Testis (tissue), 2 donors: ENCODE measurements at regions not wholly inside any gene's neighbourhood (a gene's known extent, or its start where the extent isn't known, plus 50 kb on each side); places are given as distances from the start of the nearest gene placed in this dataset.

ENCODE experiments used
- DNase-seq: peaks from one replicate; pipeline ENCODE4 v3.0.0-alpha.2; 2019
- H3K27ac ChIP-seq, 2 donors: fragments of 200-600 bp; sonication (generic); one replicate each; pipeline ENCODE4 v1.5.1; 2019
- H3K27me3 ChIP-seq: fragments of 200-600 bp; sonication (generic); one replicate; pipeline ENCODE4 v1.5.1; 2019
- H3K36me3 ChIP-seq: fragments of 200-600 bp; sonication (generic); one replicate; pipeline ENCODE4 v1.5.1; 2017; ENCODE audit warnings: low read depth; ENCODE audit errors: missing control alignments
- H3K4me1 ChIP-seq: fragments of 200-600 bp; sonication (generic); one replicate; pipeline ENCODE4 v1.5.1; 2019
- H3K4me3 ChIP-seq, 2 donors: fragments of 200-600 bp; sonication (generic); one replicate each; pipeline ENCODE4 v1.5.1; 2017 to 2019
- H3K9me3 ChIP-seq: fragments of 200-600 bp; sonication (generic); one replicate; pipeline ENCODE4 v1.5.1; 2017
- POLR2A ChIP-seq: fragments of 450-650 bp; IDR thresholded peaks from one replicate; pipeline ENCODE4 v1.6.1; 2017; ENCODE audit warnings: antibody characterized with exemption, mild to moderate bottlenecking, moderate library complexity
- WGBS, 2 donors: methylation state at CpG; one replicate each; pipeline ENCODE4 v1.1.5; 2018; 5-methylcytosine and 5-hydroxymethylcytosine counted together
- intact Hi-C: fragments of 100-400 bp; cut with DNase I; formaldehyde crosslinking; loops from one replicate; pipeline ENCODE4 v1.15.1; 2023; ENCODE audit warnings: low total_unique reads
- TF ChIP-seq, protein P1 (sequence below), 3 experiments: fragments of 450-650 bp in 2 of 3; fragments of 200-600 bp in 1 of 3; sonication (generic) in 1 of 3; IDR thresholded peaks; one replicate each; pipeline ENCODE4 v1.5.1; 2016 to 2019; ENCODE audit warnings: antibody characterized with exemption in 3 of 3, mild to moderate bottlenecking in 2 of 3, moderate library complexity in 1 of 3

DNA sequence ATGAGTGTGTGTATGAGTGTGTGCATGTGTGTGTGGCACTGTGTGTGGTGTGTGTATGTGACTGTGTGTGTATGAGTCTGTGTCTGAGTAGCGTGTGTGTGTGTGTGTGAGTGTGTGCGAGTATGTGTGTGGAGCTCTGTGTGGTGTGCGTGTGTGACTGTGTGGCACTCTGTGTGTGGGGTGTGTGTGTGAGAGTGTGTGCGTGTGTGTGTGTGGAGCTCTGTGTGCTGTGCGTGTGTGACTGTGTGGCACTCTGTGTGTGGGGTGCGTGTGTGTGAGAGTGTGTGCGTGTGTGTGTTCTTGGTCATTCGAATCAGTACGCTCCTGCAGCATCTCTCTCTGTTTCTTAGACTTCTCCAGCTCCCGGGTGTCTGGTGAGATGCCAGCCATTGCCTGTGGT lies 76.9 kb upstream of the TMEM132C start:
- DNase-seq, result no peak
- H3K4me3 ChIP-seq, result no peak overlapping the region
- H3K27me3 ChIP-seq, result no peaks in the 10 kb centered on the region
- no peaks in the 10 kb centered on the region for H3K36me3 ChIP-seq
- no peaks in the 10 kb centered on the region for H3K4me1 ChIP-seq
- TF ChIP-seq, protein P1, sequence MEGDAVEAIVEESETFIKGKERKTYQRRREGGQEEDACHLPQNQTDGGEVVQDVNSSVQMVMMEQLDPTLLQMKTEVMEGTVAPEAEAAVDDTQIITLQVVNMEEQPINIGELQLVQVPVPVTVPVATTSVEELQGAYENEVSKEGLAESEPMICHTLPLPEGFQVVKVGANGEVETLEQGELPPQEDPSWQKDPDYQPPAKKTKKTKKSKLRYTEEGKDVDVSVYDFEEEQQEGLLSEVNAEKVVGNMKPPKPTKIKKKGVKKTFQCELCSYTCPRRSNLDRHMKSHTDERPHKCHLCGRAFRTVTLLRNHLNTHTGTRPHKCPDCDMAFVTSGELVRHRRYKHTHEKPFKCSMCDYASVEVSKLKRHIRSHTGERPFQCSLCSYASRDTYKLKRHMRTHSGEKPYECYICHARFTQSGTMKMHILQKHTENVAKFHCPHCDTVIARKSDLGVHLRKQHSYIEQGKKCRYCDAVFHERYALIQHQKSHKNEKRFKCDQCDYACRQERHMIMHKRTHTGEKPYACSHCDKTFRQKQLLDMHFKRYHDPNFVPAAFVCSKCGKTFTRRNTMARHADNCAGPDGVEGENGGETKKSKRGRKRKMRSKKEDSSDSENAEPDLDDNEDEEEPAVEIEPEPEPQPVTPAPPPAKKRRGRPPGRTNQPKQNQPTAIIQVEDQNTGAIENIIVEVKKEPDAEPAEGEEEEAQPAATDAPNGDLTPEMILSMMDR (IDR thresholded peaks at IDR 0.05), result no peak
- no peak for TF ChIP-seq POLR2A
- intact Hi-C loops, result no loop called here
- H3K9me3 ChIP-seq, result no peaks in the 10 kb centered on the region
- 51 to 62% methylated on average over 7 to 10 of the region's 10 CpGs for WGBS, 2 donors
- H3K27ac ChIP-seq, result no peak overlapping the region

DNA sequence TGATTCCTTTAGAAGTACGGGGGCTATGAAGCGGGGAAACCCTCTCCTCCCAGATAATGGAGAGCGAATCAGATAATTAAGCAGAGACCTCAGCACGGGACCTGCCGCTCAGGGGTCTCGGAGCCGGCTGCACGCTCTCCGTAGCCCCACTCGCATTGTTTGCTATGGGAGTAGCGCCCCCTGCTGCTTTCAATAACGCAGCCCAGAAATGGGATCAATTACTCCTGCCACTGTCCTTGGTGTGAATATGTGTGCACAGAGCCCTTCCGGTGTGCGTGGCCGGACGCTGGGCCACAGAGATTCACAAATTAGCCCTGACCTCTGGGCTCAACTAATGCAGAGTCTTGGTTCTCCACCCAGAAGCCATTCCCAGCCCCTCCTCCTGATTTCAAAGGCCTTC lies 76.4 kb upstream of the TMEM132C start:
- 0 to 10% methylated on average over 2 to 16 of the region's 16 CpGs for whole genome bisulfite sequencing, 2 donors
- peak; percentile 56 for DNase-seq
- H3K36me3 ChIP-seq, result no peaks in the 10 kb centered on the region
- no peak for TF ChIP-seq POLR2A
- TF ChIP-seq, protein P1 (IDR thresholded peaks at IDR 0.05), result peak; percentile 32 to 78 (median 55)
- intact Hi-C loops, result no loop called here
- H3K27me3 ChIP-seq, result no peaks in the 10 kb centered on the region
- H3K4me1 ChIP-seq, result no peaks in the 10 kb centered on the region
- no peak overlapping the region for H3K27ac ChIP-seq
- H3K9me3 ChIP-seq, result no peaks in the 10 kb centered on the region
- peak overlapping the region in 1 of 2 donors; percentile 5 for H3K4me3 ChIP-seq

DNA sequence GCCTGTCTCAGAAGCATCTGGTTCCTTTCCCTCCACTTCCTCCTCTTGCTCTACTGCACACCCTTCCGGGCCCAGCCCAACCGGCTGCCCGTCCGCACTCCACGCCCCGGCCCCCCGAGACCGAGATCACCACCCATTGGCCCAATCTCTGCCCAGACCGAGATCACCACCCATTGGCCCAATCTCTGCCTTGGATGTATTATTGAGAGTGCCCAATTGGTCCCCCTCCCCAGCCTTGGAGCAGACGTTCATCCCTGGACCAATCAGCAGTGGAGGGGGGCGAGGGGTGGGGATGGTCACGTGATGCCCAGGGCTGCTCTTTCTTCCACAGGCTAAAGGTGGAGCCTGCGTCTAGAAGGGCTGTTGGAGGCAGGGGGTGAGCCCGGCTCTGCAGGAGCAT lies 75.6 kb upstream of the TMEM132C start:
- intact Hi-C loops, result no loop called here
- Histone ChIP-seq H3K9me3 (no peaks in the 10 kb centered on the region), H3K27ac (no peak overlapping the region), H3K36me3 (no peaks in the 10 kb centered on the region), H3K4me3 (peak overlapping the region in 1 of 2 donors; percentile 5), H3K4me1 (no peaks in the 10 kb centered on the region), H3K27me3 (no peaks in the 10 kb centered on the region)
- DNase-seq, result peak; percentile 79
- TF ChIP-seq POLR2A, result no peak
- 41 to 52% methylated on average over 11 to 14 of the region's 14 CpGs for WGBS, 2 donors

DNA sequence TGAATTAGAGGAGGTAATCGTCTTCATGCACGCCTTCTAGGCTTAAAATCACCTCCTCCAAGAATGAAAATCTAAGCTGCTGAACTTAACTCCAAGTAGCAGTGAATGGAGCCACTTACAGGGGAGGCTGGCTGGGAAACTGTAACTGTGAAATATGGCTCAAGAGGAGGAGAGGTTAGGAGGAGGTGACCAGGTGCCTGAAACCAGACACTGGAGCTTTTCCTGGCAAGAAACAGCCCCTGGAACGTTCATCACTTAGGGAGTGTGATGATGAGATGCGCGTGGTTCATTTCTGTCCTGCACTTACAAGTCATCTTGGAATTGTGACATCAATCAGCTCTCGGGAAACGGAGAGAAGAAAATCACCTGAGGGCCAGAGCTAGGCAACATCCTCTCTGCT lies 62.3 kb upstream of the TMEM132C start:
- intact Hi-C loops, result no loop called here

DNA sequence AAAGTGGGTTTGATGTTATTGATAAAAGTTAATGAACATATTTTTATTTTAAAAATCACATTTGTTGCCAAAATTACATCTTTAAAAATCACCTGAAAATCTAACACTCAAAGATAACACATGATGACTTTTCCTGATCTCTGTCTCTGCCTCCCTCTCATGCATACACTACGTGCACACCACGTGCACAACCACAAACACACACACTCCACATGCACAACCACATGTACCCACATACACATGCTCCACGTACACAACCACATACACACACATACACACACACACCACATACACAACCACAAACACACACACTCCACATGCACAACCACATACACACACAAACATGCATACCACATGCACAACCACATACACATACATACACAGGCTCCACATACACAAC lies 61.8 kb upstream of the TMEM132C start:
- Histone ChIP-seq H3K27ac (no peak overlapping the region), H3K4me1 (no peaks in the 10 kb centered on the region), H3K4me3 (no peak overlapping the region), H3K27me3 (no peaks in the 10 kb centered on the region), H3K36me3 (no peaks in the 10 kb centered on the region), H3K9me3 (no peaks in the 10 kb centered on the region)
- no peak for DNase-seq
- intact Hi-C loops, result no loop called here
- TF ChIP-seq, protein P1 (IDR thresholded peaks at IDR 0.05), result no peak
- no peak for TF ChIP-seq POLR2A
- 78 to 85% methylated on average over 3 of the region's 3 CpGs for WGBS, 2 donors

More for the DNA sequence above, 62.3 kb upstream of the TMEM132C start:
- DNase-seq, result no peak
- Histone ChIP-seq H3K27ac (no peak overlapping the region), H3K27me3 (no peaks in the 10 kb centered on the region), H3K4me1 (no peaks in the 10 kb centered on the region), H3K9me3 (no peaks in the 10 kb centered on the region), H3K4me3 (no peak overlapping the region), H3K36me3 (no peaks in the 10 kb centered on the region)
- 47 to 53% methylated on average over 7 of the region's 7 CpGs for WGBS, 2 donors
- TF ChIP-seq, protein P1 (IDR thresholded peaks at IDR 0.05), result no peak
- no peak for TF ChIP-seq POLR2A
